HCT116 (cell line): ENCODE measurements at regions not wholly inside any gene's neighbourhood (a gene's known extent, or its start where the extent isn't known, plus 50 kb on each side); places are given as distances from the start of the nearest gene placed in this dataset.
"Not testable (repeated sequence)": the region's sequence is repeated elsewhere in the genome, so short reads cannot be mapped to it uniquely, and the experiment has no call there.

Source experiments
- ATAC-seq: fragments of 200-7000 bp; cut with Tn5 transposase; 2 replicates; pipeline ENCODE4 v1.9.1; 2020; ENCODE audit warnings: mild to moderate bottlenecking, moderate library complexity
- BruUV-seq: library from RNA; stranded (reverse); fragments of 400-500 nt; replicated peaks from 2 replicates; lab custom pipeline; 2021; lab: Mats Ljungman, UMichigan
- CTCF ChIA-PET: fragments of 300-600 bp; sonication (Branson Sonifier 250); formaldehyde crosslinking; loops from one replicate; lab custom pipeline; 2021; ENCODE audit warnings: antibody characterized with exemption; lab: Charles Lee
- POLR2A ChIA-PET: fragments of 300-600, 350-600 bp; sonication (Branson Sonifier 250); formaldehyde crosslinking; loops from one replicate; lab custom pipeline; 2021; ENCODE audit warnings: antibody characterized with exemption; lab: Charles Lee
- RAD21 ChIA-PET, 2 experiments: fragments of 300-600 bp; sonication (Branson Sonifier 250); formaldehyde crosslinking; loops; one replicate each; lab custom pipeline; 2023; ENCODE audit warnings: low total read pairs in 2 of 2; ENCODE audit not compliant: uncharacterized antibody in 2 of 2, unreplicated experiment in 2 of 2, low non-redundant PET in 1 of 2; lab: Charles Lee
- DNase-seq: peaks from one replicate; pipeline ENCODE4 v3.0.0-alpha.2; 2010; ENCODE audit warnings: low read depth, low spot score
- H2AFZ ChIP-seq: fragments of 200-600 bp; shearing (Covaris generic), sonication (generic); 2 replicates; pipeline ENCODE4 v1.6.1; 2017; ENCODE audit warnings: low read depth, mixed run types, mixed read lengths, antibody characterized with exemption, low read length; ENCODE audit not compliant: poor library complexity, severe bottlenecking
- H3K27ac ChIP-seq: 2 replicates; pipeline ENCODE4 v1.5.1; 2012; ENCODE audit warnings: low read depth, low read length
- H3K27me3 ChIP-seq: fragments of 200-600 bp; sonication (generic); 2 replicates; pipeline ENCODE4 v1.6.1; 2016; ENCODE audit warnings: mixed run types, low read length, mixed read lengths; ENCODE audit not compliant: insufficient read depth
- H3K36me3 ChIP-seq, 2 experiments: fragments of 200-500 bp in 1 of 2; fragments of 200-600 bp in 1 of 2; sonication (Bioruptor generic) in 1 of 2; sonication (generic) in 1 of 2; 2 replicates each; pipeline versions ENCODE4 v1.5.1 to v1.6.1; 2014 to 2016; ENCODE audit warnings: low read length in 2 of 2, inconsistent platforms in 1 of 2, mixed read lengths in 1 of 2, mixed run types in 1 of 2; ENCODE audit not compliant: insufficient read depth in 2 of 2, control insufficient read depth in 1 of 2
- H3K4me1 ChIP-seq, 2 experiments: fragments of 200-600 bp in 1 of 2; sonication (generic) in 1 of 2; 2 replicates each; pipeline versions ENCODE4 v1.5.1 to v1.6.1; 2012 to 2017; ENCODE audit warnings: low read length in 2 of 2, inconsistent platforms in 1 of 2, mild to moderate bottlenecking in 1 of 2, mixed read lengths in 1 of 2, mixed run types in 1 of 2, moderate library complexity in 1 of 2; ENCODE audit not compliant: insufficient read depth in 2 of 2, control insufficient read depth in 1 of 2
- H3K4me2 ChIP-seq: fragments of 200-600 bp; sonication (generic); 2 replicates; pipeline ENCODE4 v1.6.1; 2017; ENCODE audit warnings: mixed run types, low read length, mixed read lengths
- H3K4me3 ChIP-seq, 2 experiments: fragments of 200-600 bp in 1 of 2; sonication (generic) in 1 of 2; replicated peaks in 1 of 2; 2 replicates each; pipeline ENCODE4 v1.5.1; 2011 to 2016; ENCODE audit warnings: low read length in 2 of 2, control low read depth in 1 of 2, low read depth in 1 of 2, mild to moderate bottlenecking in 1 of 2, mixed read lengths in 1 of 2, mixed run types in 1 of 2
- H3K79me2 ChIP-seq: fragments of 200-600 bp; sonication (generic); 2 replicates; pipeline ENCODE4 v1.6.1; 2017; ENCODE audit warnings: mild to moderate bottlenecking, mixed run types, low read length, moderate library complexity, mixed read lengths; ENCODE audit not compliant: insufficient read depth
- H3K9ac ChIP-seq: fragments of 200-600 bp; sonication (generic); 2 replicates; pipeline ENCODE4 v1.6.1; 2016; ENCODE audit warnings: low read length, mixed read lengths
- H3K9me2 ChIP-seq: fragments of 200-600 bp; sonication (generic), shearing (Covaris generic); 2 replicates; pipeline ENCODE4 v1.6.1; 2017; ENCODE audit warnings: mixed run types, mild to moderate bottlenecking, moderate library complexity; ENCODE audit not compliant: insufficient read depth
- H3K9me3 ChIP-seq, 2 experiments: fragments of 200-500 bp in 1 of 2; fragments of 200-600 bp in 1 of 2; sonication (Bioruptor generic) in 1 of 2; sonication (generic) in 1 of 2; 2 replicates each; pipeline ENCODE4 v1.6.1; 2014 to 2017; ENCODE audit warnings: low read length in 2 of 2, mixed read lengths in 2 of 2, inconsistent platforms in 1 of 2, low read depth in 1 of 2, mild to moderate bottlenecking in 1 of 2, mixed run types in 1 of 2, moderate library complexity in 1 of 2; ENCODE audit not compliant: control insufficient read depth in 1 of 2, insufficient read depth in 1 of 2
- H4K20me1 ChIP-seq: fragments of 200-600 bp; sonication (generic), shearing (Covaris generic); 2 replicates; pipeline ENCODE4 v1.6.1; 2017; ENCODE audit warnings: mixed run types, mild to moderate bottlenecking, moderate library complexity; ENCODE audit not compliant: insufficient read depth
- ATF3 ChIP-seq: IDR thresholded peaks from 2 replicates; pipeline ENCODE4 v1.6.1; 2012
- CEBPB ChIP-seq: IDR thresholded peaks from 2 replicates; pipeline ENCODE4 v1.6.1; 2012; ENCODE audit warnings: low read depth
- EGR1 ChIP-seq: IDR thresholded peaks from 2 replicates; pipeline ENCODE4 v1.6.1; 2012; ENCODE audit warnings: low read depth
- ELF1 ChIP-seq: IDR thresholded peaks from 2 replicates; pipeline ENCODE4 v1.6.1; 2012; ENCODE audit warnings: low read depth, borderline replicate concordance
- EZH2 ChIP-seq: fragments of 200-600 bp; sonication (generic); IDR thresholded peaks from 2 replicates; pipeline ENCODE4 v1.6.1; 2017; ENCODE audit warnings: antibody characterized with exemption, mixed run types
- EZH2phosphoT487 ChIP-seq: fragments of 200-600 bp; IDR thresholded peaks from 2 replicates; pipeline ENCODE4 v1.6.1; 2018; ENCODE audit warnings: antibody characterized with exemption, borderline replicate concordance
- JUND ChIP-seq: IDR thresholded peaks from 2 replicates; pipeline ENCODE4 v1.6.1; 2012
- POLR2AphosphoS5 ChIP-seq: IDR thresholded peaks from 2 replicates; pipeline ENCODE4 v1.6.1; 2011; ENCODE audit warnings: mild to moderate bottlenecking, low read depth, low read length, moderate library complexity
- SIN3A ChIP-seq: IDR thresholded peaks from 2 replicates; pipeline ENCODE4 v1.6.1; 2012; ENCODE audit warnings: low read depth
- SP1 ChIP-seq: IDR thresholded peaks from 2 replicates; pipeline ENCODE4 v1.6.1; 2012; ENCODE audit warnings: low read depth
- SRF ChIP-seq: IDR thresholded peaks from 2 replicates; pipeline ENCODE4 v1.6.1; 2012; ENCODE audit warnings: low read depth
- YY1 ChIP-seq: IDR thresholded peaks from 2 replicates; pipeline ENCODE4 v1.6.1; 2011; ENCODE audit warnings: low read length, low read depth, moderate library complexity, mild to moderate bottlenecking; ENCODE audit not compliant: insufficient replicate concordance; ENCODE audit errors: extremely low read depth
- ZNF274 ChIP-seq: fragments of 200-500 bp; sonication (Bioruptor generic); IDR thresholded peaks from 2 replicates; pipeline ENCODE4 v1.6.1; 2014; ENCODE audit warnings: mild to moderate bottlenecking, low read depth, low read length, inconsistent platforms
- intact Hi-C: fragments of 100-400 bp; cut with micrococcal nuclease; formaldehyde crosslinking; loops from 2 replicates; pipeline ENCODE4 v1.10.0; 2022
- TF ChIP-seq, protein P1 (sequence below), 3 experiments: fragments of 200-600 bp in 1 of 3; sonication (generic) in 1 of 3; IDR thresholded peaks in 2 of 3; conservative IDR thresholded peaks in 1 of 3; 2 replicates each; pipeline ENCODE4 v1.5.1; 2012 to 2017; ENCODE audit warnings: low read depth in 2 of 3, low read length in 2 of 3, antibody characterized with exemption in 1 of 3, borderline replicate concordance in 1 of 3, control low read depth in 1 of 3, mild to moderate bottlenecking in 1 of 3, mixed read lengths in 1 of 3, mixed run types in 1 of 3, moderate library complexity in 1 of 3; ENCODE audit not compliant: insufficient read depth in 1 of 3
- TF ChIP-seq, protein P2 (sequence below): IDR thresholded peaks from 2 replicates; pipeline ENCODE4 v1.6.1; 2011; ENCODE audit warnings: mild to moderate bottlenecking, low read length, moderate library complexity; ENCODE audit not compliant: insufficient replicate concordance; ENCODE audit errors: extremely low read depth

- H3K79me2 ChIP-seq = no peaks in the 10 kb centered on the region
- TF ChIP-seq ATF3 (no peak), EZH2 (no peak), ZNF274 (no peak), SRF (no peak), EGR1 (no peak), EZH2phosphoT487 (no peak), POLR2AphosphoS5 (no peak), JUND (no peak), SIN3A (no peak), SP1 (no peak), CEBPB (no peak), YY1 (no peak), ELF1 (no peak)
- TF ChIP-seq, protein P1, sequence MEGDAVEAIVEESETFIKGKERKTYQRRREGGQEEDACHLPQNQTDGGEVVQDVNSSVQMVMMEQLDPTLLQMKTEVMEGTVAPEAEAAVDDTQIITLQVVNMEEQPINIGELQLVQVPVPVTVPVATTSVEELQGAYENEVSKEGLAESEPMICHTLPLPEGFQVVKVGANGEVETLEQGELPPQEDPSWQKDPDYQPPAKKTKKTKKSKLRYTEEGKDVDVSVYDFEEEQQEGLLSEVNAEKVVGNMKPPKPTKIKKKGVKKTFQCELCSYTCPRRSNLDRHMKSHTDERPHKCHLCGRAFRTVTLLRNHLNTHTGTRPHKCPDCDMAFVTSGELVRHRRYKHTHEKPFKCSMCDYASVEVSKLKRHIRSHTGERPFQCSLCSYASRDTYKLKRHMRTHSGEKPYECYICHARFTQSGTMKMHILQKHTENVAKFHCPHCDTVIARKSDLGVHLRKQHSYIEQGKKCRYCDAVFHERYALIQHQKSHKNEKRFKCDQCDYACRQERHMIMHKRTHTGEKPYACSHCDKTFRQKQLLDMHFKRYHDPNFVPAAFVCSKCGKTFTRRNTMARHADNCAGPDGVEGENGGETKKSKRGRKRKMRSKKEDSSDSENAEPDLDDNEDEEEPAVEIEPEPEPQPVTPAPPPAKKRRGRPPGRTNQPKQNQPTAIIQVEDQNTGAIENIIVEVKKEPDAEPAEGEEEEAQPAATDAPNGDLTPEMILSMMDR (IDR thresholded peaks at IDR 0.05 in 2 of 3, conservative IDR thresholded peaks at IDR 0.05 in 1 of 3; ENCODE audit: borderline replicate concordance in 1 of 3, insufficient read depth in 1 of 3, low read depth in 2 of 3, low read length in 2 of 3) = no peak
- TF ChIP-seq, protein P2, sequence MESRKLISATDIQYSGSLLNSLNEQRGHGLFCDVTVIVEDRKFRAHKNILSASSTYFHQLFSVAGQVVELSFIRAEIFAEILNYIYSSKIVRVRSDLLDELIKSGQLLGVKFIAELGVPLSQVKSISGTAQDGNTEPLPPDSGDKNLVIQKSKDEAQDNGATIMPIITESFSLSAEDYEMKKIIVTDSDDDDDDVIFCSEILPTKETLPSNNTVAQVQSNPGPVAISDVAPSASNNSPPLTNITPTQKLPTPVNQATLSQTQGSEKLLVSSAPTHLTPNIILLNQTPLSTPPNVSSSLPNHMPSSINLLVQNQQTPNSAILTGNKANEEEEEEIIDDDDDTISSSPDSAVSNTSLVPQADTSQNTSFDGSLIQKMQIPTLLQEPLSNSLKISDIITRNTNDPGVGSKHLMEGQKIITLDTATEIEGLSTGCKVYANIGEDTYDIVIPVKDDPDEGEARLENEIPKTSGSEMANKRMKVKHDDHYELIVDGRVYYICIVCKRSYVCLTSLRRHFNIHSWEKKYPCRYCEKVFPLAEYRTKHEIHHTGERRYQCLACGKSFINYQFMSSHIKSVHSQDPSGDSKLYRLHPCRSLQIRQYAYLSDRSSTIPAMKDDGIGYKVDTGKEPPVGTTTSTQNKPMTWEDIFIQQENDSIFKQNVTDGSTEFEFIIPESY = no peak
- intact Hi-C loops = no loop called here
- no peak for ATAC-seq
- H2AFZ ChIP-seq = no peak overlapping the region
- H3K9ac ChIP-seq = no peak overlapping the region
- ChIA-PET RAD21 (no interaction called here), POLR2A (no interaction called here), CTCF (no interaction called here)
- H3K9me3 ChIP-seq = no peaks in the 10 kb centered on the region
- H3K4me3 ChIP-seq = no peak overlapping the region
- H3K27me3 ChIP-seq = no peaks in the 10 kb centered on the region
- no peaks in the 10 kb centered on the region for H4K20me1 ChIP-seq
- no peaks in the 10 kb centered on the region for H3K9me2 ChIP-seq
- H3K27ac ChIP-seq = no peak overlapping the region
- no peak for DNase-seq
- no TSS peak for BruUV-seq
- no peak overlapping the region for H3K4me2 ChIP-seq
- no peaks in the 10 kb centered on the region for H3K4me1 ChIP-seq
- H3K36me3 ChIP-seq = no peaks in the 10 kb centered on the region
Observed at GRCh38 chr22:16717699-16718558, 107.3 kb downstream of the XKR3 start.

DNA sequence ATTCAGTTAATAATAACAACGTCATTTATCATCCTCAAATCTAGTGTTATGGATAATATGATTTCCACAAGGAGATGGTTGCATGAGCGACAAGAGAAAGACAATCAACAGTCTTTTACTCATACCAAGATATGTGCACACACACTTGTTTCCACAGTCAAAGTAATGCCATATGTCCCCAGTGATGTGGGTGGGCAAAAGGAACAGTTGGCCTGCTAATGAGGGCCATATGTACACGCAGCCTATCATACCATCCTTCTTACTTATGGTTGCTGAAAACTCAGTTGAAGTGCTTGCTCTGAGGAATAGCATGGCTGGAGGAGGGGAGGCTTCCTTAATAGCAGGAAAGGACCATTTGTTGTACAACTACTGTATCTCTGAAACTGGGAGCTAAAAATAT lies 110.6 kb downstream of the XKR3 start:
- CTCF ChIA-PET, ATAC-seq: not testable (repeated sequence)

More for the DNA sequence above, 110.6 kb downstream of the XKR3 start:
- H3K27ac ChIP-seq, intact Hi-C loops, H3K27me3 ChIP-seq, H3K9ac ChIP-seq, BruUV-seq, H3K4me2 ChIP-seq, H3K9me3 ChIP-seq, DNase-seq, H3K4me1 ChIP-seq, H2AFZ ChIP-seq, H3K79me2 ChIP-seq, H3K9me2 ChIP-seq, H3K36me3 ChIP-seq, POLR2A ChIA-PET, H4K20me1 ChIP-seq, H3K4me3 ChIP-seq, RAD21 ChIA-PET: not testable (repeated sequence)
